GM18507 (cell line): ENCODE measurements at regions not wholly inside any gene's neighbourhood (a gene's known extent, or its start where the extent isn't known, plus 50 kb on each side); places are given as distances from the start of the nearest gene placed in this dataset.
A peak's percentile ranks its signal among the peaks of the same experiment; 100 is the strongest.

Experiments used
- DNase-seq: peaks from one replicate; pipeline ENCODE4 v3.0.0; 2011; ENCODE audit warnings: low read depth; ENCODE audit not compliant: insufficient read length; ENCODE audit errors: extremely low spot score
- FAIRE-seq: peaks from 2 replicates; lab custom pipeline; 2011; peaks lifted over from hg19 to GRCh38; lab: Jason Lieb, UNC

GRCh38 chr21:41559658-41560631, 52.0 kb upstream of the TMPRSS2 start:
- DNase-seq (no peak), FAIRE-seq (peak; percentile 48)

- no peak for DNase-seq
- FAIRE-seq, result no peak
Observed at GRCh38 chr21:41558842-41559241, 50.9 kb upstream of the TMPRSS2 start.

GRCh38 chr21:41557884-41558283, 49.9 kb upstream of the TMPRSS2 start:
- DNase-seq (no peak), FAIRE-seq (no peak)
